ENCODE measurements at regions not wholly inside any gene's neighbourhood (a gene's known extent, or its start where the extent isn't known, plus 50 kb on each side); places are given as distances from the start of the nearest gene placed in this dataset.

- no peak for TF ChIP-seq CTCF (IDR thresholded peaks at IDR 0.05; ENCODE audit: low read depth, low read length, poor library complexity, severe bottlenecking)
- TF ChIP-seq EZH2phosphoT487 (IDR thresholded peaks at IDR 0.05; ENCODE audit: borderline replicate concordance, low read length) = no peak
Measured at GRCh38 chr2:120677696-120678247, 57.9 kb upstream of the GLI2 start.
